Stimulated activated CD8-positive, alpha-beta memory T cell treated with anti-CD3 and anti-CD28 coated beads, Interleukin-12 subunit alpha, Interleukin-12 subunit beta, amount 100 ng/mL, for 1 hour (primary cell): ENCODE measurements at regions not wholly inside any gene's neighbourhood (a gene's known extent, or its start where the extent isn't known, plus 50 kb on each side); places are given as distances from the start of the nearest gene placed in this dataset.
"Not testable (repeated sequence)": the region's sequence is repeated elsewhere in the genome, so short reads cannot be mapped to it uniquely, and the experiment has no call there.

Source experiments
- DNase-seq: peaks from one replicate; pipeline ENCODE4 v3.0.0-alpha.2; 2020; ENCODE audit warnings: low read depth

- no peak for DNase-seq
Observed at GRCh38 chr17:70523426-70523825, 354.1 kb downstream of the KCNJ2 start.

DNA sequence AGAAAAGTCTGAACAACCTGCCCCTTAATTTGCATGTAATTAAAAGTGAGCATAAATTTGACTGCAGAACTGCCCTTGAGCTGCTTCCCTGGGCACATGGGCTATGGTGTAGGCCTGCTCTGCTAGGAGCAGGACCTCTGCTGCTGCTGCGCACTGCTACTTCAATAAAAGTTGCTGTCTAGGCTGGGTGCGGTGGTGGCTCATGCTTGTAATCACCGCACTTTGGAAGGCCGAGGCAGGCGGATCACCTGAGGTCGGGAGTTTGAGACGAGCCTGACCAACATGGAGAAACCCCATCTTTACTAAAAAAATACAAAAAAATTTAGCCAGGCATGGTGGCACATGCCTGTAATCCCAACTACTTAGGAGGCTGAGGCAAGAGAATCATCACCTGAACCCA is 355.7 kb downstream of the KCNJ2 start:
- DNase-seq = not testable (repeated sequence)

GRCh38 chr17:70525961-70526360 is 356.6 kb downstream of the KCNJ2 start:
- no peak for DNase-seq

- DNase-seq = no peak
Observed at GRCh38 chr17:70527364-70527888, 358.1 kb downstream of the KCNJ2 start.

DNA sequence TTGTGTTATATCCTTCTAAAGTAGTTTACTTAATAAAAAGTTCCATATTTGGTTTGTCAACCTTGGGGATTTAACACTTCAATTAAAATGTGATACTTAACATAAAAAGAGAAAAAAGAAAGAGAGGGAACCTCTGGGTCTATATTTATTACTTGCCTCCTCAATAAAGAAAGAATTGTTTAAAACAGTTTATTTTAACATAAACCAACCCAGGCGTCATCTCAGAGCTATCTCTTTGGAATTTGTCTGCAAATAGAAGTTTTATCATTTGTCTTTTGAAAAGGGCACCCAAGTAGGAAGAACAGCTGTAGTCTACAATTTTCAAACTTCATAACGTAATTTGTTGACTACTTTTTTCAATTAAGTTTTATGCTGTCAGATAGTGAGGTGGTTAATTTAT is 364.1 kb downstream of the KCNJ2 start:
- DNase-seq = no peak

- DNase-seq = no peak
Observed at GRCh38 chr17:70535986-70536385, 366.7 kb downstream of the KCNJ2 start.

DNA sequence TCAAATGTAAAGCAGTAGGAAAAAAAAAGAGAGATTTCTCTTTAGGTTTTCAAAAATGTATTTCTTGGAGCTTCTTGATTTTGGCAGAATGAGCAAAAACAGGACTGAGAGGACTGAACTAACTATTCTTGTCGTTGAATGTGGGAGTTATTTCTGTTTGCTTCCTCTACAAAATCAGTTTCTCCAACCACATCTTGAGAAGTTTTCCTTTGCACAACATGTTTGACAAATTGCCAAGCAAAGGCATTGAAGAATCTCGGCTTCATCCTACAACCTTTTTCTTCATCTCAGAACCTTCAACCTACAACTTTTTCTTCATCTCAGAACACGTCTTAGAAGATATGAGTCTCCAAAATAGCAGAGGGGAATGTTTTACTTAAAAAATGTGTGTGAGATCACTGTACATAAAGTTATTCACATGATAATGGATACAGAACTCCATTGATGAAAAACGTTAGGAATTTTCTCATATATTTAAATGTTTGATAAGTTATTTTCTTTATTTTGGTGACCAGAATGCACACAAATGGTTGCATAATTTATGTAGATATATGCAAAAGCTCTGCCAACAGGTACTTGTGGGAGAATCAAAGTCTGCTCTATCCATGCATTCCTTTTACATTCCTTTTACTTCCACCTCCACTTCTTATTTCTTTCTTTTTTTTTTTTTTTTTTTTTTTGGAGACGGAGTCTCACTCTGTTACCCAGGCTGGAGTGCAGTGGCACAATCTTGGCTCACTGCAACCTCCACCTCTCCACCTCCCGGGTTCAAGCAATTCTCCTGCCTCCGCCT is 370.0 kb downstream of the KCNJ2 start:
- DNase-seq = no peak

DNA sequence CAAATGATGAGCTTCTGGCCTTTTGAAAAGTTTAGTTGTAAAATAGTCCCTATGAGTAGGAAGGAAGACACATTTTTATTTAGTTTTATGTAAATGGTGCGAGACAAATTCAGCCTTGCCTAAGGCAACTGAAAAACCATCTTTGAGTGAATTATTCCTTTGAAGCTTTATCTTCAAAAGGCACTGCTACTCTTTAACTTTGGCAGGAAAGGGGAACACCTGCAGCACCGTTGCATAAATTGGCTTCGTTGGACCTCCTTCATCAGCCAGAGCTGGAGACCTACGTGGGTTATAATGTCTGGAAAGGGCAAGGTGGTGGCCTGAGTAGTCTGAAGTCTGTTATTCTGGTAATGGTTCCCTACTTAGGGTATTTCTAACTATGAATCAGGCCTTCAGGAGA is 373.5 kb downstream of the KCNJ2 start:
- no peak for DNase-seq

- DNase-seq = no peak
Observed at GRCh38 chr17:70544317-70544716, 375.0 kb downstream of the KCNJ2 start.

GRCh38 chr17:70552230-70552981 is 383.1 kb downstream of the KCNJ2 start:
- no peak for DNase-seq

DNA sequence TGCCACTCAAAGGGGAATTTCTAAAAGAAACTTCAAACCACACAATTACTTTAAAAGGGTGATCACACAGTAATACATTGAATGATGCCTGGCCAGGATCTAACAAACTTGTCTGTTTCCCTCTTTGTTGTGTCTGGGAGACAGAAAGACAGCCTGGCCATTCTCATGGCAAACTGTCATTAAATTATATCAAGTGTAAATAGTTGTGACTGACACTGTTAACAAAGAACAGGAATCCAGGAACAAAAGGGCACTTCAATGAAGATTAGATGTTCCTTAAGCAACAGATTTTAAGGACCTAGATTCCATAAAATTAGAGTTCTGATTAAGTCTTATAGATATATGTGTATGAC is 383.6 kb downstream of the KCNJ2 start:
- no peak for DNase-seq

DNA sequence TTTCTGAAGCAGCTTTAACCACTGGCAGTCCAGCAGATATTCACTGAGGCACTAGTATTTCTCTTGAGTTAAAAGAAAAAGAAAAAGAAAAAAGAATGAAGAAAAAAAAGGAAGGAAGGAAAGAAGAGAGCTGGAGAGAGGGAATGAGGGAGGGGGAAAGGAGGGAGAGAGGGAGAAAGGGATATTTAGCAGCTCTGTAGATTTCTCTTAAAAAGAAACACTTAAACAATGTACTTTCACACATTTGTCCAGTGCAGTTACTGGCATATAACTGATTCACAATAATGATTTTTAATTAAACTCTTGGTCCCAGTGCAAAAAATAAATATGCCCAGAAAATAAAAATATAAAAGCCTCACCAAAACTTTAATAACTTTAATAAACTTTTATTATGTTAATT is 386.4 kb downstream of the KCNJ2 start:
- DNase-seq = no peak

GRCh38 chr17:70558821-70559220 is 389.5 kb downstream of the KCNJ2 start:
- no peak for DNase-seq

GRCh38 chr17:70560471-70560870 is 391.1 kb downstream of the KCNJ2 start:
- DNase-seq = no peak

DNA sequence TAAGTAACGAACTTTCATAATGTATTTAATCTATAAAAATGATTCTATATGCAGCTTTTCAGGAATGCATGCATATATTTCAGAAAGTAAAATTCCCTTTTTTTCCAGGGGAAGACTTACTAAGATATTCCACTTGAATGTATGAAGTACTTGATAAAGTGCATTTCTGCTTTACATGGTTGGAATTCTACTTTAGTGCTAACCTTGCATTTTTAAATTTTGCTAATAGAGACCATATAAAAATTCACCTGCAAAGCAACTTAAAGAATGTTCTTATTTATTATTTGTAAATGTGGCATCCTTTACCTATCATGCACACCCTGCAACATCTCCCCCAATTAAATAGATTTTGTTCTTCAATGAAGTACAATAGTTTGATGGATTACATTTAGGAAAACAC is 392.8 kb downstream of the KCNJ2 start:
- no peak for DNase-seq

DNA sequence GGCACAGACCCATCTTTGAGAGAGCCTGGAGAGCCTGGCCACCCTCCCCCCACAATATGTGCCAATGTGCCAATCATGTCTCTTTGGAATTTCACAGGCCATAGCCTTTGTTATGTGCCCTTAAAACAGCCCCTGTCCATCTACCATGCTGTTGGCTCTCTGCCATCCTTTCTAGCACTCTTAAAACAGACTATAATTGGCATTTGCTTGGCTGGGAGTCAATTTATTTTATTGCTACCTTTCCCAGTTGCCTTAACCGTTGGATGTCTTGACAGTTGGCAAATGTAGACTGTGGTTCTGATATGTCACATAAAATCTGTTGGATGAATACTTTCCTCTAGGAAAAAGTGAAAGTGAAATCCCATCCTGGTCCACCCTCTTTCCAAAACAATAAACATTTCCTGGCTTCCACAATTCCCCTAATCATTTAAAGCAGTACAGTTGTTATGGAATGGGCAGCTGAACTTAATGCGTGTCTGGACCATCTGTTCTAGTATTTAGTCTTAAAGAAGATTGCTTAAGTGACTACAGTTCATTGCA is 394.0 kb downstream of the KCNJ2 start:
- no peak for DNase-seq

- DNase-seq = no peak
Observed at GRCh38 chr17:70564006-70564620, 394.8 kb downstream of the KCNJ2 start.

GRCh38 chr17:70569128-70569527 is 399.8 kb downstream of the KCNJ2 start:
- DNase-seq = no peak

GRCh38 chr17:70577456-70577855 is 408.1 kb downstream of the KCNJ2 start:
- no peak for DNase-seq

- DNase-seq = no peak
Observed at GRCh38 chr17:70581459-70581858, 412.1 kb downstream of the KCNJ2 start.

DNA sequence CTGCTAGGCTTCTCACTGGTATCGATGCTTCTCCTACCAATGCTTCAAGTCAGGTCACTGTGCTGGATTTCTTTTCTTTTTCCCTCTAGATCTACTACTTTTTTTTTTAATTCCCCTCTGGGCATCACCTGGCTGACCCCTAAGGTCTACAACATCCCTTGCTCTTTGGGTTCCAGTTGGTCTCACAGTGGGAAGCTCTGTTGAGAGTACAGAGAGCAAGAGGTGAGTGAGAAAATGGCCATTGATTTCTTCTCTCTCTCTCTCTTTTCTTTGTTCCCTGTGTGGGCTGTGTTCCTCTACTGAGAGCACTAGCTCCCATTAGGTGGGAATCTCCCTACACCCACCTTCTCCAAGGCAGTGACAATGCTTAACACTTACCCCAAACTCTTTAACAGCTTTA is 413.4 kb downstream of the KCNJ2 start:
- no peak for DNase-seq

DNA sequence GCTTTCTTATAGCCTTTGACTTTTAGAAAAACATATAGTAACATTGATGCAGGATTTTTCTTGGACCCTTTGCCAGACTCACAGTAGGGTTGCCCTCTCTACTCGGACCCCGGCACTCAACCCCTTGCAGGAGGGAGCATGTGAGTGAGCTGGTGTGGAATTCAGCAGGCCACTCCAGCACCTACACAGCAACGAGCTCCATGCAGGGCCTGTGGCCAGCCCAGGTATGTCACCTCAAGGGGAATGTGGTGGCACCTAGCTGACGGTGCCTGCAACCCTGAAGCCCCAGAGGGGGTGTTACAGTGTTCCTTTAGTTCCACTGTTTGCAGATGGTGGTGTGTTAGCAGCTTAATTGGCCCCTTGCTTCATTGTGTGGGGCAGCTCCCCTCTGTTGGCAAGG is 414.9 kb downstream of the KCNJ2 start:
- DNase-seq = no peak

- no peak for DNase-seq
Observed at GRCh38 chr17:70588003-70588402, 418.7 kb downstream of the KCNJ2 start.
